GM12878 (cell line): ENCODE measurements at regions not wholly inside any gene's neighbourhood (a gene's known extent, or its start where the extent isn't known, plus 50 kb on each side); places are given as distances from the start of the nearest gene placed in this dataset.

ENCODE experiments used
- CBX5 ChIP-seq: sonication (generic); IDR thresholded peaks from 2 replicates; pipeline ENCODE4 v1.6.1; 2016; ENCODE audit warnings: low read depth, moderate library complexity, mild to moderate bottlenecking, inconsistent platforms
- MXI1 ChIP-seq: fragments of 150-350 bp; IDR thresholded peaks from 2 replicates; pipeline ENCODE4 v1.6.1; 2011; ENCODE audit warnings: low read depth, mild to moderate bottlenecking, inconsistent platforms, low read length, improper control_type of control experiment
- SIN3A ChIP-seq: IDR thresholded peaks from 2 replicates; pipeline ENCODE4 v1.6.1; 2012; ENCODE audit warnings: low read depth, low read length, improper control_type of control experiment
- SPI1 ChIP-seq: IDR thresholded peaks from 2 replicates; pipeline ENCODE4 v1.6.1; 2011; ENCODE audit warnings: low read depth, mild to moderate bottlenecking, low read length, moderate library complexity, borderline replicate concordance; ENCODE audit not compliant: insufficient read depth
- TF ChIP-seq, protein P1 (sequence below), 3 experiments: IDR thresholded peaks in 2 of 3; conservative IDR thresholded peaks in 1 of 3; 2 replicates each; pipeline ENCODE4 v1.5.1; 2011; ENCODE audit warnings: low read depth in 3 of 3, low read length in 3 of 3, mild to moderate bottlenecking in 3 of 3, control low read depth in 2 of 3, moderate library complexity in 2 of 3, inconsistent platforms in 1 of 3, mixed read lengths in 1 of 3; ENCODE audit not compliant: control insufficient read depth in 2 of 3, insufficient read depth in 1 of 3; ENCODE audit errors: extremely low read depth in 1 of 3
- TF ChIP-seq, protein P2 (sequence below): IDR thresholded peaks from 2 replicates; pipeline ENCODE4 v1.6.1; 2012; ENCODE audit warnings: low read depth, low read length, improper control_type of control experiment
- TF ChIP-seq, protein P3 (sequence below): fragments of 450-650 bp; conservative IDR thresholded peaks from 2 replicates; pipeline ENCODE4 v1.6.1; 2017; ENCODE audit warnings: mild to moderate bottlenecking, moderate library complexity

DNA sequence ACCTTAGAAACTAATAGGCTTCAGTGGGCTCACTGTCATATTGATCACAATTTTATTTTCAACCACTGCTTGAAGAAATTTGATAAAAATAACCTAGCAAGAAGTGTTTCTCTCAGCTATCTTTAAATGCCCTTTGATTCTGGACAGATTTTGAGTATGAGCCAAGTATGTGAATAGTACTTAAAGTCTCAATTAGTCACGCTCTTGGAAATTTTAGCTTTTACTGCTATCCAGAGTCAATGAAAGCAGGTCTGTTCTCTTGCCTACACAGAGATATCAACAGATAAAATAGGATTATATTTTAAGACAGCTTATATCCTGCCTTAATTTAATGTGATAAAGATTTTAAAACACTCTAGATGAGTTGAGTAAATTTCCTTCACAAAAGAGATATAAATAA is 337.3 kb downstream of the CBLN2 start:
- TF ChIP-seq MXI1 (no peak), SIN3A (no peak), CBX5 (no peak), SPI1 (no peak)
- TF ChIP-seq, protein P1, sequence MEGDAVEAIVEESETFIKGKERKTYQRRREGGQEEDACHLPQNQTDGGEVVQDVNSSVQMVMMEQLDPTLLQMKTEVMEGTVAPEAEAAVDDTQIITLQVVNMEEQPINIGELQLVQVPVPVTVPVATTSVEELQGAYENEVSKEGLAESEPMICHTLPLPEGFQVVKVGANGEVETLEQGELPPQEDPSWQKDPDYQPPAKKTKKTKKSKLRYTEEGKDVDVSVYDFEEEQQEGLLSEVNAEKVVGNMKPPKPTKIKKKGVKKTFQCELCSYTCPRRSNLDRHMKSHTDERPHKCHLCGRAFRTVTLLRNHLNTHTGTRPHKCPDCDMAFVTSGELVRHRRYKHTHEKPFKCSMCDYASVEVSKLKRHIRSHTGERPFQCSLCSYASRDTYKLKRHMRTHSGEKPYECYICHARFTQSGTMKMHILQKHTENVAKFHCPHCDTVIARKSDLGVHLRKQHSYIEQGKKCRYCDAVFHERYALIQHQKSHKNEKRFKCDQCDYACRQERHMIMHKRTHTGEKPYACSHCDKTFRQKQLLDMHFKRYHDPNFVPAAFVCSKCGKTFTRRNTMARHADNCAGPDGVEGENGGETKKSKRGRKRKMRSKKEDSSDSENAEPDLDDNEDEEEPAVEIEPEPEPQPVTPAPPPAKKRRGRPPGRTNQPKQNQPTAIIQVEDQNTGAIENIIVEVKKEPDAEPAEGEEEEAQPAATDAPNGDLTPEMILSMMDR (IDR thresholded peaks at IDR 0.05 in 2 of 3, conservative IDR thresholded peaks at IDR 0.05 in 1 of 3; ENCODE audit: control insufficient read depth in 2 of 3, extremely low read depth in 1 of 3, insufficient read depth in 1 of 3, low read depth in 3 of 3, low read length in 3 of 3), result no peak
- TF ChIP-seq, protein P2, sequence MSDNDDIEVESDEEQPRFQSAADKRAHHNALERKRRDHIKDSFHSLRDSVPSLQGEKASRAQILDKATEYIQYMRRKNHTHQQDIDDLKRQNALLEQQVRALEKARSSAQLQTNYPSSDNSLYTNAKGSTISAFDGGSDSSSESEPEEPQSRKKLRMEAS, result no peak
- TF ChIP-seq, protein P3, sequence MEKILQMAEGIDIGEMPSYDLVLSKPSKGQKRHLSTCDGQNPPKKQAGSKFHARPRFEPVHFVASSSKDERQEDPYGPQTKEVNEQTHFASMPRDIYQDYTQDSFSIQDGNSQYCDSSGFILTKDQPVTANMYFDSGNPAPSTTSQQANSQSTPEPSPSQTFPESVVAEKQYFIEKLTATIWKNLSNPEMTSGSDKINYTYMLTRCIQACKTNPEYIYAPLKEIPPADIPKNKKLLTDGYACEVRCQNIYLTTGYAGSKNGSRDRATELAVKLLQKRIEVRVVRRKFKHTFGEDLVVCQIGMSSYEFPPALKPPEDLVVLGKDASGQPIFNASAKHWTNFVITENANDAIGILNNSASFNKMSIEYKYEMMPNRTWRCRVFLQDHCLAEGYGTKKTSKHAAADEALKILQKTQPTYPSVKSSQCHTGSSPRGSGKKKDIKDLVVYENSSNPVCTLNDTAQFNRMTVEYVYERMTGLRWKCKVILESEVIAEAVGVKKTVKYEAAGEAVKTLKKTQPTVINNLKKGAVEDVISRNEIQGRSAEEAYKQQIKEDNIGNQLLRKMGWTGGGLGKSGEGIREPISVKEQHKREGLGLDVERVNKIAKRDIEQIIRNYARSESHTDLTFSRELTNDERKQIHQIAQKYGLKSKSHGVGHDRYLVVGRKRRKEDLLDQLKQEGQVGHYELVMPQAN, result no peak
